ENCODE measurements at regions not wholly inside any gene's neighbourhood (a gene's known extent, or its start where the extent isn't known, plus 50 kb on each side); places are given as distances from the start of the nearest gene placed in this dataset.

GRCh38 chr18:79612291-79613108 is 67.1 kb upstream of the CTDP1 start:
- TF ChIP-seq CTCF (IDR thresholded peaks at IDR 0.05) (no peak), POLR2A (IDR thresholded peaks at IDR 0.05) (no peak), EP300 (IDR thresholded peaks at IDR 0.05) (no peak)
- Histone ChIP-seq H3K27ac (no peak overlapping the region), H3K4me3 (no peak overlapping the region), H3K36me3 (no peaks in the 10 kb centered on the region), H3K27me3 (no peaks in the 10 kb centered on the region), H3K9me3 (no peaks in the 10 kb centered on the region), H3K4me1 (ENCODE audit: insufficient read depth) (peaks cover 8% of the 10 kb centered on the region)
- 91 to 93% (median 91%) methylated on average over 22 to 27 of the region's 27 CpGs for WGBS, 3 donors
- intact Hi-C loops (cut with DNase I) = no loop called here
- peak in 2 of 5 donors; percentile 29 to 36 for DNase-seq

GRCh38 chr18:79613186-79613931 is 66.2 kb upstream of the CTDP1 start:
- no peak for TF ChIP-seq POLR2A (IDR thresholded peaks at IDR 0.05)
- no peak for TF ChIP-seq EP300 (IDR thresholded peaks at IDR 0.05)
- TF ChIP-seq CTCF (IDR thresholded peaks at IDR 0.05) = no peak
- intact Hi-C loops (cut with DNase I) = no loop called here
- H3K27me3 ChIP-seq = no peaks in the 10 kb centered on the region

GRCh38 chr18:79614211-79614955 is 65.2 kb upstream of the CTDP1 start:
- no peak for TF ChIP-seq POLR2A (IDR thresholded peaks at IDR 0.05)
- TF ChIP-seq CTCF (IDR thresholded peaks at IDR 0.05) = no peak
- no peak for TF ChIP-seq EP300 (IDR thresholded peaks at IDR 0.05)
- Histone ChIP-seq H3K36me3 (no peaks in the 10 kb centered on the region), H3K9me3 (no peaks in the 10 kb centered on the region), H3K27me3 (no peaks in the 10 kb centered on the region), H3K4me1 (ENCODE audit: insufficient read depth) (peaks cover 8% of the 10 kb centered on the region), H3K27ac (no peak overlapping the region), H3K4me3 (no peak overlapping the region)
- intact Hi-C loops (cut with DNase I) = no loop called here
- WGBS, 3 donors = 90 to 97% (median 95%) methylated on average over 26 of the region's 26 CpGs
- DNase-seq = peak in 3 of 5 donors; percentile 11 to 26 (median 21)

More at GRCh38 chr18:79613186-79613931, 66.2 kb upstream of the CTDP1 start:
- Histone ChIP-seq H3K27ac (no peak overlapping the region), H3K9me3 (no peaks in the 10 kb centered on the region), H3K4me1 (ENCODE audit: insufficient read depth) (peaks cover 8% of the 10 kb centered on the region), H3K36me3 (no peaks in the 10 kb centered on the region), H3K4me3 (no peak overlapping the region)
- 83 to 88% (median 86%) methylated on average over 33 of the region's 33 CpGs for WGBS, 3 donors
- peak in 2 of 5 donors; percentile 28 to 31 for DNase-seq

GRCh38 chr18:79615091-79615490 is 64.5 kb upstream of the CTDP1 start:
- H3K4me1 ChIP-seq (ENCODE audit: insufficient read depth) = peaks cover 8% of the 10 kb centered on the region
- H3K36me3 ChIP-seq = no peaks in the 10 kb centered on the region
- intact Hi-C loops (cut with DNase I) = no loop called here
- H3K27ac ChIP-seq = no peak overlapping the region
- TF ChIP-seq POLR2A (IDR thresholded peaks at IDR 0.05) = no peak
- TF ChIP-seq EP300 (IDR thresholded peaks at IDR 0.05) = no peak
- no peak for TF ChIP-seq CTCF (IDR thresholded peaks at IDR 0.05)
- no peaks in the 10 kb centered on the region for H3K27me3 ChIP-seq
- peak in 3 of 5 donors; percentile 8 to 24 (median 16) for DNase-seq
- WGBS, 3 donors = 88 to 92% (median 90%) methylated on average over 18 of the region's 18 CpGs
- no peaks in the 10 kb centered on the region for H3K9me3 ChIP-seq
- H3K4me3 ChIP-seq = no peak overlapping the region

Measured in ovary (tissue), 7 donors.